ENCODE measurements at regions not wholly inside any gene's neighbourhood (a gene's known extent, or its start where the extent isn't known, plus 50 kb on each side); places are given as distances from the start of the nearest gene placed in this dataset.
A peak's percentile ranks its signal among the peaks of the same experiment; 100 is the strongest.

DNA sequence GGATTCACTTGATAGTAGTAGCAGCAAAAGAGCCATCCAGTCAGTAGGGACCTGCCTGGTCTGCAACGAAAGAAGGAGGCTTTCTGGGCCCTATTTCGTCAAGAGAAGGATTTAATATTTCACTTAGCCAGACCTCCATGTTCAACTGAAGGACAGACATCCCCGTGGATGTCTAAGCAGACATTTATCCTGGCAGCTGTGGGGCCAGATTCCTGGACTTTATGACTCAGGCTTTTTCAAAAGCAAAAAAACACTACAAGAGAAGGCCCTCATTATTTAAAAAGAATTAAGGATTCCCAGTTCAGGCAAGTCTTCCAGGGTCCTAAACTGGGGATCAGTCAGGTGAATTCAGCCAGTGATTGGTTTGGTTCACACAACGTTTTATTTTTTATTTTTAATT lies 88.5 kb upstream of the TSPAN5 start:
- Histone ChIP-seq H4K20me1 (no peaks in the 10 kb centered on the region), H3K4me1 (peaks cover 0 to 6% (median 0%) of the 10 kb centered on the region in 10 experiments; a peak in 2 of 20 replicates), H3K27ac (no peak overlapping the region), H3K4me2 (no peak overlapping the region), H3K4me3 (no peak overlapping the region), H3K27me3 (no peaks in the 10 kb centered on the region), H3K36me3 (no peaks in the 10 kb centered on the region), H3K9ac (no peak overlapping the region), H3K9me3 (replicated peaks in 1 of 11) (no peaks in the 10 kb centered on the region)
- no peak for TF ChIP-seq Cebpa-rat (IDR thresholded peaks at IDR 0.05)

DNA sequence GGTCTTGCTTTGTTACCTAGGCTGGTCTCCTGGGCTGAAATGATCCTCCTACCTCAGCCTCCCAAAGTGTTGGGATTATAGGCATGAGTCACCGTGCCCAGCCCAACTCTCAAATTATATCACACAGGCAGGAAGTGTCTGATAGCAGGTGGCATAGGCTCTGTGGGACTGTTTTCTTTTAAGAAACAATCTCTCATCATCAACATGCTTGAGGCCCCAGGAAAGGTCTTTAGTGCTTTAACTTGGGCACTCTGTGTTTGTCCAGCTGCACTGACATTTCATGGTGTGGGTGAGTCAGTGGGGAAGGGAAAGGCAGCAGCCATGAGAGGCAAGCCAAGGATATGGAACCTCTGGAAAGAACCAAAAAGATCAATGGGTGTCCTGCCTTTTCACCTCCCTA lies 88.1 kb upstream of the TSPAN5 start:
- Histone ChIP-seq H3K4me2 (no peak overlapping the region), H3K27me3 (no peaks in the 10 kb centered on the region), H3K4me3 (no peak overlapping the region), H3K36me3 (no peaks in the 10 kb centered on the region), H4K20me1 (no peaks in the 10 kb centered on the region), H3K4me1 (peaks cover 0 to 6% (median 0%) of the 10 kb centered on the region in 10 experiments; a peak in 2 of 20 replicates), H3K27ac (no peak overlapping the region), H3K9me3 (replicated peaks in 1 of 11) (no peaks in the 10 kb centered on the region), H3K9ac (no peak overlapping the region)
- TF ChIP-seq Cebpa-rat (IDR thresholded peaks at IDR 0.05) = no peak

DNA sequence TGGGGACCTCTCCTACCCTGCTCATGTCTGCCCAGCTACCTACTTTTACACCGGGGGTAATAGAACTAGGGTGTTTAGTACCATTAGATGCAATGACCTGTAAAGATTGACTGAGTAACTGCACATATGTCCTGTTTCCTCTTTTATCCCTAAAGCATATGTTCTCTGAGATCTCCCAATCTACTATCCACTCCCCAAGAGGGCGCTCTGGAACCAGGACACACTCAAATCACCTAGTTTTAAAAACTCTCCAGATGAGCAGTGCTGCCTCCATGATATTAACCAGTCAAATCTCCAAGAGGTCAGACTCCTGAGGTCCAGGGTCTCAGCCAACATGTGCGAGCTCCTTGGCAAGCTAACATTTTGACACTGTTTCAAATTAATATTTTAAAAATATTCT lies 87.0 kb upstream of the TSPAN5 start:
- H3K9ac ChIP-seq = no peak overlapping the region
- no peak overlapping the region for H3K4me2 ChIP-seq
- no peaks in the 10 kb centered on the region for H3K9me3 ChIP-seq (replicated peaks in 1 of 11)
- H3K36me3 ChIP-seq = no peaks in the 10 kb centered on the region
- H3K27ac ChIP-seq = no peak overlapping the region
- peaks cover 0 to 6% (median 0%) of the 10 kb centered on the region in 10 experiments; a peak in 2 of 20 replicates for H3K4me1 ChIP-seq
- H3K4me3 ChIP-seq = no peak overlapping the region
- no peak for TF ChIP-seq Cebpa-rat (IDR thresholded peaks at IDR 0.05)
- H3K27me3 ChIP-seq = no peaks in the 10 kb centered on the region
- no peaks in the 10 kb centered on the region for H4K20me1 ChIP-seq

DNA sequence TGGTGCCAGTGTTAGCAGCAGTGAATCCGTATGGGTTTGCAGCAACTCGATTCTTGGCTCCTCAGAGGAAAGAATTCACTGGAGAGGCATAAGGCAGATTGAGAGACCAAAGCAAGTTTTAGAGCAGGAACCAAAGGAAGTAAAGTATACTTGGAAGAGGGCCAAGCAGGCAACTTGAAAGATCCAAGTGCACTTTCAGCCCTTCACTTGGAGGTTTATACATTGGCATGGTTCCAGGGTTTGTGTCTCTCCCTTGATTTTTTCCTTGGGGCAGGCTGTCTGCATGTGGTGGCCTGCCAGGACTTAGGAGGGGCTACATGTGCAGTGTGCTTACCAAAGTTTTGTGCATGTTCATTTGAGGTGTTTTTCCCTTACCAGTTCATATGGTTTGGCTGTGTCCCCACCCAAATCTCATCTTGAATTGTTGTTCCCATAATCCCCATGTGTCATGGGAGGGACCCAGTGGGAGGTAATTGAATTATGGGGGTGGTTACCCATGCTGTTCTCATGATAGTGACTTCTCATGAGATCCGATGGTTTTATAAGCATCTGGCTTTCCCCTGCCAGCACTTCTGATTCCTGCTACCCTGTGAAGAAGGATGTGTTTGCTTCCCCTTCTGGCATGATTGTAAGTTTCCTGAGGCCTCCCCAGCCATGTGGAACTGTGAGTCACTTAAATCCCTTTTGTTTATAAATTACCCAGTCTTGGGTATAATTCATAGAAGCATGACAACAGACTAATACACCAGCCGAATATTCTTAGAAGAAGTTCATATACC lies 86.2 kb upstream of the TSPAN5 start:
- Histone ChIP-seq H3K4me1 (peaks cover 0 to 6% (median 0%) of the 10 kb centered on the region in 10 experiments; a peak in 2 of 20 replicates), H3K27me3 (no peaks in the 10 kb centered on the region), H3K9me3 (replicated peaks in 1 of 11) (no peaks in the 10 kb centered on the region), H3K27ac (no peak overlapping the region), H3K4me2 (no peak overlapping the region), H3K4me3 (no peak overlapping the region), H3K9ac (no peak overlapping the region), H3K36me3 (no peaks in the 10 kb centered on the region), H4K20me1 (no peaks in the 10 kb centered on the region)
- TF ChIP-seq Cebpa-rat (IDR thresholded peaks at IDR 0.05) = no peak

DNA sequence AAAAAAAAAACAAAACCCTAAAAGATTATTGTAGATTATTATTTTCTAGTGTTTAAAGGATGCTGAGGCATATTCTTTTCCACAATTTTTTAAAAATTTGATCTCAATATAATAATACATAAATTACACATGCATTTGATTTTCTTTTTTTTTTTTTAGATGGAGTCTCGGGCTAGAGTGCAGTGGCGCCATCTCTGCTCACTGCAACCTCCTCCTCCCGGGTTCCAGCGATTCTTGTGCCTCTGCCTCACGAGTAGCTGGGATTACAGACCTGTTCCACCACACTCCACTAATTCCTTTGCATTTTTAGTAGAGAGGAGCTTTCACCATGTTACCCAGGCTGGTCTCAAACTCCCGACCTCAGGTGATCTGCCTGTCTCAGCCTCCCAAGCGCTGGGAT lies 83.5 kb upstream of the TSPAN5 start:
- Histone ChIP-seq H3K4me3 (no peak overlapping the region), H3K4me2 (no peak overlapping the region), H3K9me3 (replicated peaks in 1 of 11) (peaks cover 0 to 16% (median 4%) of the 10 kb centered on the region in 11 experiments; a peak in 5 of 22 replicates), H3K27me3 (no peaks in the 10 kb centered on the region), H3K4me1 (no peaks in the 10 kb centered on the region), H3K9ac (no peak overlapping the region), H4K20me1 (no peaks in the 10 kb centered on the region), H3K27ac (no peak overlapping the region), H3K36me3 (no peaks in the 10 kb centered on the region)
- no peak for TF ChIP-seq Cebpa-rat (IDR thresholded peaks at IDR 0.05)

DNA sequence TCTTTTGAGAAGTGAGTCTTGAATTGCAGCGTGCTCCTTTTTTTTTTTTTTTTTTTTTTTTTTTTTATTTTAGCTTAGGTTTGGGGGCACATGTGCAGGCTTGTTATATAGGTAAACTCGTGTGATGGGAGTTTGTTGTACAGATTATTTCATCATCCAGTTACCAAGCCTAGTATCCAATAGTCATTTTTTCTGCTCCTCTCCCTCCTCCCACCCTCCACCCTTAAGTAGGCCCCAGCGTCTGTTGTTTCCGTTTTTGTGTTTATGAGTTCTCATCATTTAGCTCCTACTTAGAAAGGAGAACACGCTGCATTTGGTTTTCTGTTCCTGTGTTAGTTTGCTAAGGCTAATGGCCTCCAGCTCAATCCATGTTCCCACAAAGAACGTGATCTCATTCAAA lies 81.3 kb upstream of the TSPAN5 start:
- no peaks in the 10 kb centered on the region for H4K20me1 ChIP-seq

DNA sequence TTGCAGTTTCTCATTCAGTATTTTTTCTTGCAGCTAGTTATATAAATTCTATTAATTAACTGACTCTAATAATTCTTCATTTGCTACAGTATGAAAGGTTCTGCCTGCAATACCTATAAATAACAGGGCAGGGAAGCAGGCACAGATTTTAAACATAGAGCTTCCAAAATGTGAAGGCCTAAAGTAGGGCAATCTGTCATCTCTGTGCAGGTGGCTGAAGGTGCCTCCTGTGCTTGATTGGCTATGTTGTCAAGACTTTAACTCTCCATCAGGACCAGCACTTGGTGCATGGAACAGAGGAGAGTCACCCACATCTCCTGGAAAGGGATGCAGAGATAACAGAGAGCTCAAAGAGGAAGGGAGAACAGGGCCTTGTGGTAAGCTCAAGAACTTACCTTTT lies 75.2 kb upstream of the TSPAN5 start:
- H3K9ac ChIP-seq = no peak overlapping the region
- no peaks in the 10 kb centered on the region for H4K20me1 ChIP-seq
- H3K4me3 ChIP-seq = no peak overlapping the region
- no peak overlapping the region for H3K4me2 ChIP-seq
- peaks cover 0 to 14% (median 4%) of the 10 kb centered on the region in 11 experiments; a peak in 5 of 22 replicates for H3K9me3 ChIP-seq (replicated peaks in 1 of 11)
- peaks cover 0 to 10% (median 6%) of the 10 kb centered on the region in 10 experiments; a peak in 14 of 20 replicates for H3K4me1 ChIP-seq
- H3K36me3 ChIP-seq = no peaks in the 10 kb centered on the region
- no peak overlapping the region for H3K27ac ChIP-seq
- TF ChIP-seq Cebpa-rat (IDR thresholded peaks at IDR 0.05) = no peak
- no peaks in the 10 kb centered on the region for H3K27me3 ChIP-seq

More for the DNA sequence above, 81.3 kb upstream of the TSPAN5 start:
- no peak overlapping the region for H3K9ac ChIP-seq
- no peaks in the 10 kb centered on the region for H3K4me1 ChIP-seq
- H3K36me3 ChIP-seq = no peaks in the 10 kb centered on the region
- no peak overlapping the region for H3K4me3 ChIP-seq
- H3K27ac ChIP-seq = no peak overlapping the region
- peaks cover 0 to 16% (median 4%) of the 10 kb centered on the region in 11 experiments; a peak in 5 of 22 replicates for H3K9me3 ChIP-seq (replicated peaks in 1 of 11)
- TF ChIP-seq Cebpa-rat (IDR thresholded peaks at IDR 0.05) = no peak
- no peak overlapping the region for H3K4me2 ChIP-seq
- no peaks in the 10 kb centered on the region for H3K27me3 ChIP-seq

DNA sequence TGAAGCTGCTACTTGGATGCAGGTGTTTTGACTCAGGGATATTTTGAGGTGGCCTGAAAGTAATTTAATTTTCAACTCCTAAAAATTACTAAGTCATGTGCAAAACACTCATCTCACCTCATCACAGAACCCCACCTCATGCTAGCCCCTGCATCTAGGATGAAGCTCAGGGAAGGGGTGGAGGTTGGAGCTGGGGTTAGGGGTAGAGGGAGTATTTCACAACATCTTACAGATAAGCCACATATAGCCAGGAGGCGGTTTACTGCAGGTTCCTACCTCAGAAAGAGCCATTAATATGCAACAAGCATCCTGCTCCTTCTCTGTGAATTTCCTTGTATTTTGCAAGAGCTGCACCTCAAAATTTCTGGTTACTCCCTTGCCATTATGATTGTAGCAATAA lies 70.5 kb upstream of the TSPAN5 start:
- H3K36me3 ChIP-seq = no peaks in the 10 kb centered on the region
- peak overlapping the region in 8 of 11 experiments; percentile 31 to 62 (median 54); a peak in 13 of 22 replicates for H3K4me2 ChIP-seq
- no peaks in the 10 kb centered on the region for H4K20me1 ChIP-seq
- H3K27ac ChIP-seq = no peak overlapping the region
- no peak overlapping the region for H3K4me3 ChIP-seq
- TF ChIP-seq Cebpa-rat (IDR thresholded peaks at IDR 0.05) = no peak
- no peak overlapping the region for H3K9ac ChIP-seq
- peaks cover 7 to 16% (median 12%) of the 10 kb centered on the region in 11 experiments; a peak in 21 of 22 replicates for H3K9me3 ChIP-seq (replicated peaks in 1 of 11)
- H3K4me1 ChIP-seq = peaks cover 0 to 16% (median 13%) of the 10 kb centered on the region in 10 experiments; a peak in 14 of 20 replicates
- no peaks in the 10 kb centered on the region for H3K27me3 ChIP-seq

DNA sequence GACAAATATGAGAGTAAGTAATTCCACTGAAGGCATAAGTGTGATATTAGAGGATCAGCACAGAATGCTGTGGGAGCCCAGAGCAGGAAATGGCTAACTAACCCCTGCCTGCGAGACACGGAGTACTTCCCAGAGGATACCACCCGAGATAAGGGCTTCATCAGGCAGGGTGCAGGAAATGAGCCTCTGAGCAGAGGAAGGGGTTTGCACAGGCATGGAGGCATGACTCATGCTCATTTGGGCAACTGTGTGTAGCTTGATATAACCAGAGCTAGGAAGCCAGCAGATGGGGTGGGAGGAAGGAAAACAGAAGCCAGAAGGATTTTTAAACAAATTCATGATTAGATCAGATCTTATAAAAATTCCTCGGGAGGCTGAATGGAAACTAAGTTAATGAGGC lies 70.0 kb upstream of the TSPAN5 start:
- peaks cover 12 to 21% (median 16%) of the 10 kb centered on the region in 11 experiments; a peak in 21 of 22 replicates for H3K9me3 ChIP-seq (replicated peaks in 1 of 11)
- H3K4me1 ChIP-seq = peaks cover 0 to 16% (median 13%) of the 10 kb centered on the region in 10 experiments; a peak in 14 of 20 replicates
- no peak overlapping the region for H3K4me3 ChIP-seq
- peak overlapping the region in 8 of 11 experiments; percentile 31 to 62 (median 54); a peak in 15 of 22 replicates for H3K4me2 ChIP-seq
- H3K27ac ChIP-seq = no peak overlapping the region
- no peak for TF ChIP-seq Cebpa-rat (IDR thresholded peaks at IDR 0.05)
- no peaks in the 10 kb centered on the region for H4K20me1 ChIP-seq
- no peaks in the 10 kb centered on the region for H3K27me3 ChIP-seq
- H3K9ac ChIP-seq = no peak overlapping the region
- H3K36me3 ChIP-seq = no peaks in the 10 kb centered on the region

Data from BLaER1 treated with 17β-estradiol and CSF1 and Interleukin-3, amounts not matched to agents 10 nM and 100 nM (cell line).